ENCODE measurements at regions not wholly inside any gene's neighbourhood (a gene's known extent, or its start where the extent isn't known, plus 50 kb on each side); places are given as distances from the start of the nearest gene placed in this dataset.

GRCh38 chr9:93801581-93802284 is 153.4 kb downstream of the BARX1 start:
- Mint-ChIP-seq H3K4me1 (no peaks in the 10 kb centered on the region), H3K27me3 (peaks cover 43% of the 10 kb centered on the region), H3K27ac (no peak overlapping the region), H3K4me3 (no peak overlapping the region), H3K36me3 (ENCODE audit: low read depth) (no peaks in the 10 kb centered on the region), H3K9me3 (peaks cover 18% of the 10 kb centered on the region)
- intact Hi-C loops (cut with micrococcal nuclease) = no loop called here
- ATAC-seq (ENCODE audit: low read depth) (no peak), DNase-seq (no peak)
- ChIA-PET POLR2A (no interaction called here), CTCF (no interaction called here)
- TF ChIP-seq CTCF (IDR thresholded peaks at IDR 0.05) = no peak

- no peak for ATAC-seq (ENCODE audit: low read depth)
- Mint-ChIP-seq H3K36me3 (ENCODE audit: low read depth) (no peaks in the 10 kb centered on the region), H3K27me3 (peaks cover 46% of the 10 kb centered on the region), H3K27ac (no peak overlapping the region), H3K4me1 (no peaks in the 10 kb centered on the region), H3K9me3 (peaks cover 18% of the 10 kb centered on the region), H3K4me3 (no peak overlapping the region)
- intact Hi-C loops (cut with micrococcal nuclease) = no loop called here
- no peak for DNase-seq
- TF ChIP-seq CTCF (IDR thresholded peaks at IDR 0.05) = no peak
- ChIA-PET CTCF (no interaction called here), POLR2A (no interaction called here)
Observed at GRCh38 chr9:93801120-93801519, 154.0 kb downstream of the BARX1 start.

- DNase-seq (no peak), ATAC-seq (ENCODE audit: low read depth) (no peak)
- ChIA-PET POLR2A (no interaction called here), CTCF (no interaction called here)
- no peak for TF ChIP-seq CTCF (IDR thresholded peaks at IDR 0.05)
- H3K4me3 Mint-ChIP-seq = no peak overlapping the region
- H3K27me3 Mint-ChIP-seq = peaks cover 24% of the 10 kb centered on the region
- no peak overlapping the region for H3K27ac Mint-ChIP-seq
- H3K4me1 Mint-ChIP-seq = no peaks in the 10 kb centered on the region
- H3K36me3 Mint-ChIP-seq (ENCODE audit: low read depth) = no peaks in the 10 kb centered on the region
- intact Hi-C loops (cut with micrococcal nuclease) = no loop called here
- no peaks in the 10 kb centered on the region for H3K9me3 Mint-ChIP-seq
Observed at GRCh38 chr9:93792358-93792757, 162.8 kb downstream of the BARX1 start.

GRCh38 chr9:93786204-93786603 is 169.0 kb downstream of the BARX1 start:
- Mint-ChIP-seq H3K27ac (no peak overlapping the region), H3K27me3 (peaks cover 20% of the 10 kb centered on the region), H3K4me1 (no peaks in the 10 kb centered on the region), H3K36me3 (ENCODE audit: low read depth) (no peaks in the 10 kb centered on the region), H3K4me3 (no peak overlapping the region), H3K9me3 (peaks cover 14% of the 10 kb centered on the region)
- no peak for TF ChIP-seq CTCF (IDR thresholded peaks at IDR 0.05)
- DNase-seq (no peak), ATAC-seq (ENCODE audit: low read depth) (no peak)
- intact Hi-C loops (cut with micrococcal nuclease) = no loop called here
- ChIA-PET POLR2A (no interaction called here), CTCF (no interaction called here)

- no peak overlapping the region for H3K27ac Mint-ChIP-seq
- no peaks in the 10 kb centered on the region for H3K9me3 Mint-ChIP-seq
- ChIA-PET CTCF (no interaction called here), POLR2A (no interaction called here)
- no peaks in the 10 kb centered on the region for H3K36me3 Mint-ChIP-seq (ENCODE audit: low read depth)
- H3K4me1 Mint-ChIP-seq = no peaks in the 10 kb centered on the region
- ATAC-seq (ENCODE audit: low read depth) (no peak), DNase-seq (no peak)
- no peak overlapping the region for H3K4me3 Mint-ChIP-seq
- no peak for TF ChIP-seq CTCF (IDR thresholded peaks at IDR 0.05)
- no peaks in the 10 kb centered on the region for H3K27me3 Mint-ChIP-seq
- intact Hi-C loops (cut with micrococcal nuclease) = no loop called here
Observed at GRCh38 chr9:93776873-93777272, 178.3 kb downstream of the BARX1 start.
